ENCODE measurements at regions not wholly inside any gene's neighbourhood (a gene's known extent, or its start where the extent isn't known, plus 50 kb on each side); places are given as distances from the start of the nearest gene placed in this dataset.
A peak's percentile ranks its signal among the peaks of the same experiment; 100 is the strongest.

- H3K36me3 Mint-ChIP-seq (ENCODE audit: low read depth) = no peaks in the 10 kb centered on the region
- no peaks in the 10 kb centered on the region for H3K27me3 Mint-ChIP-seq (ENCODE audit: low read depth)
- no peak overlapping the region for H3K27ac Mint-ChIP-seq
- TF ChIP-seq CTCF (IDR thresholded peaks at IDR 0.05; ENCODE audit: unreplicated experiment in 3 of 3) = no peak
- peaks cover 2% of the 10 kb centered on the region for H3K9me3 Mint-ChIP-seq
- peaks cover 33% of the 10 kb centered on the region for H3K4me1 Mint-ChIP-seq
- H3K4me3 Mint-ChIP-seq = no peak overlapping the region
Measured at GRCh38 chr10:29026065-29026797, 262.6 kb upstream of the LYZL1 start.

- H3K4me3 Mint-ChIP-seq = no peak overlapping the region
- H3K36me3 Mint-ChIP-seq (ENCODE audit: low read depth) = no peaks in the 10 kb centered on the region
- H3K4me1 Mint-ChIP-seq = peaks cover 36% of the 10 kb centered on the region
- no peak for TF ChIP-seq CTCF (IDR thresholded peaks at IDR 0.05; ENCODE audit: unreplicated experiment in 3 of 3)
- peaks cover 2% of the 10 kb centered on the region for H3K9me3 Mint-ChIP-seq
- peak overlapping the region in 2 of 3 experiments; percentile 32 for H3K27ac Mint-ChIP-seq
- no peaks in the 10 kb centered on the region for H3K27me3 Mint-ChIP-seq (ENCODE audit: low read depth)
Measured at GRCh38 chr10:29026802-29027580, 261.9 kb upstream of the LYZL1 start.

GRCh38 chr10:29028486-29028885, 260.4 kb upstream of the LYZL1 start:
- TF ChIP-seq CTCF (IDR thresholded peaks at IDR 0.05; ENCODE audit: unreplicated experiment in 3 of 3) = no peak
- H3K27ac Mint-ChIP-seq = peak overlapping the region in 1 of 3 experiments; percentile 2
- H3K9me3 Mint-ChIP-seq = peaks cover 2% of the 10 kb centered on the region
- H3K27me3 Mint-ChIP-seq (ENCODE audit: low read depth) = no peaks in the 10 kb centered on the region
- no peaks in the 10 kb centered on the region for H3K36me3 Mint-ChIP-seq (ENCODE audit: low read depth)
- H3K4me1 Mint-ChIP-seq = peaks cover 37% of the 10 kb centered on the region
- no peak overlapping the region for H3K4me3 Mint-ChIP-seq

GRCh38 chr10:29030900-29031299, 258.0 kb upstream of the LYZL1 start:
- H3K36me3 Mint-ChIP-seq (ENCODE audit: low read depth) = no peaks in the 10 kb centered on the region
- H3K4me1 Mint-ChIP-seq = peaks cover 27% of the 10 kb centered on the region
- no peak overlapping the region for H3K4me3 Mint-ChIP-seq
- peaks cover 2% of the 10 kb centered on the region for H3K9me3 Mint-ChIP-seq
- TF ChIP-seq CTCF (IDR thresholded peaks at IDR 0.05; ENCODE audit: unreplicated experiment in 3 of 3) = no peak
- peak overlapping the region in 2 of 3 experiments; percentile 34 to 66 for H3K27ac Mint-ChIP-seq
- no peaks in the 10 kb centered on the region for H3K27me3 Mint-ChIP-seq (ENCODE audit: low read depth)

GRCh38 chr10:29032169-29032568, 256.7 kb upstream of the LYZL1 start:
- no peak overlapping the region for H3K4me3 Mint-ChIP-seq
- H3K36me3 Mint-ChIP-seq (ENCODE audit: low read depth) = no peaks in the 10 kb centered on the region
- H3K27ac Mint-ChIP-seq = no peak overlapping the region
- H3K4me1 Mint-ChIP-seq = peaks cover 24% of the 10 kb centered on the region
- no peaks in the 10 kb centered on the region for H3K27me3 Mint-ChIP-seq (ENCODE audit: low read depth)
- peaks cover 2% of the 10 kb centered on the region for H3K9me3 Mint-ChIP-seq
- no peak for TF ChIP-seq CTCF (IDR thresholded peaks at IDR 0.05; ENCODE audit: unreplicated experiment in 3 of 3)

Measured in nephron (organoid).